ENCODE measurements at regions not wholly inside any gene's neighbourhood (a gene's known extent, or its start where the extent isn't known, plus 50 kb on each side); places are given as distances from the start of the nearest gene placed in this dataset.

DNA sequence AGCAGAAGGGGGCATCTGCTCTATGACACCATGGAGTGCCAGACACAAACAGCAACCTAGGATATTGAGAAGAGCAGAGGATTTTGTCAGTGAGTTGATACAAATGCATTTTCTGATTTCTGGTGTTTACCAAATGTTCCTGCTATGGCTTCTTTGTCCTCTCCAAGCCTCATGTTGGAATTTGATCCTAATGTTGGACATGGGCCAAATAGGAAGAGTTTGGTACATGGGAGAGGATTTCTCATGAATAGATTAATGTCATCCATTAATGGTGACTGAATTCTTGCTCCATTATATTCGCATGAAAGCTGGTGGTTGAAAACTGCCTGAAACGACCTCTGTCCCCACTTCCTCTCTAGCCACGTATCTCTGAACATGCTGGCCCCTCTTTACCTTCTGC, 1002.2 kb upstream of the FLRT2 start:
- no peaks in the 10 kb centered on the region for H3K4me1 ChIP-seq (replicated peaks)
- no peak overlapping the region for H3K4me3 ChIP-seq
- no peak for DNase-seq (ENCODE audit: low read depth in 1 of 2, low spot score in 2 of 2)
- no peak overlapping the region for H3K27ac ChIP-seq
- no peaks in the 10 kb centered on the region for H3K36me3 ChIP-seq
- H3K9me3 ChIP-seq (replicated peaks), result no peaks in the 10 kb centered on the region
- H3K27me3 ChIP-seq (replicated peaks), result no peaks in the 10 kb centered on the region

DNA sequence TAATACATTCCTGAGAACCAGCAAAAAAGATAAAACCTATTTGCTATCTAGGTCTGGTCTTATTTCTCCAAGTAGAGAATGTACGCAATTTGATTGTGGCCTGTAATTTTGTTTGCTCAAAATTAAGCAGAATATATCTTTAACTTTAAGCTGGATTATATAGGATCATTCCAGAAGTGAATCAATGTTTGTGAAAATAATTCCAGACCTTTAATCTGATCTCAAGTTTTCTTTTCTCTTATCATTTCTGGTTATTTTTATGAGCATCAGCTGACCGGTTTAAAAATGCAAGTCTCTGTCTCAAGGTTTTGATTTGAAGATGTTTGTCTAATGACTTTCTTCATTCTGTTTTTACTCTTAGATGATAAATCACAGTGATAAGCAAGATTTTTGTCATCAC, 997.9 kb upstream of the FLRT2 start:
- no peaks in the 10 kb centered on the region for H3K4me1 ChIP-seq (replicated peaks)
- no peak overlapping the region for H3K4me3 ChIP-seq
- DNase-seq (ENCODE audit: low read depth in 1 of 2, low spot score in 2 of 2), result no peak
- no peaks in the 10 kb centered on the region for H3K9me3 ChIP-seq (replicated peaks)
- no peaks in the 10 kb centered on the region for H3K36me3 ChIP-seq
- H3K27me3 ChIP-seq (replicated peaks), result no peaks in the 10 kb centered on the region
- H3K27ac ChIP-seq, result no peak overlapping the region

DNA sequence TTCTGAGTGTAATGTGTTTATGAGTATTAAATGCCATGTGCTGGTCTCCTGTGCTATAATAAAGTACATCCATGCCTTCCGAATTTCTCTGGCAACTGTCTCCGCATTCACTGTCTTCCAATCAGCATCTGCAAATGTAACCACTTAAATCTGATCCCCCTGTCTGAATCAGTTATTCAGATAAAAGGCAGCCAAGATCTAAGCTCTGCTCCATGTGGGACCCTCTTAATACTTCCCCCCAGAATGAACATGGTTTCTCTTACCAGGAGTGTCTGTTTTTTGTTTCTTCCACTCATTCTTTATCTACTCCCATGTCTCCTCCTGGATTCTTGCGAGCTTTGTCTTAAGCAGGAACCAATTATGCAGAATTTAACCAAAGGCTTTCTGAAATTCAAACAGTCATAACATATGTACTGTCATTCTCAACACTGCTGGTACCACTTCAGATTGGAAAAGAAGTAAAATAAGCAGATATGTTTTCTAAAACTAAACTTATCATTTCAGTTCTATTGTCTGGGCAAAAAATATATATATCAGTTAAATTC, 996.7 kb upstream of the FLRT2 start:
- no peaks in the 10 kb centered on the region for H3K27me3 ChIP-seq (replicated peaks)
- no peaks in the 10 kb centered on the region for H3K4me1 ChIP-seq (replicated peaks)
- DNase-seq (ENCODE audit: low read depth in 1 of 2, low spot score in 2 of 2), result no peak
- no peak overlapping the region for H3K4me3 ChIP-seq
- no peak overlapping the region for H3K27ac ChIP-seq
- H3K36me3 ChIP-seq, result no peaks in the 10 kb centered on the region
- H3K9me3 ChIP-seq (replicated peaks), result no peaks in the 10 kb centered on the region

DNA sequence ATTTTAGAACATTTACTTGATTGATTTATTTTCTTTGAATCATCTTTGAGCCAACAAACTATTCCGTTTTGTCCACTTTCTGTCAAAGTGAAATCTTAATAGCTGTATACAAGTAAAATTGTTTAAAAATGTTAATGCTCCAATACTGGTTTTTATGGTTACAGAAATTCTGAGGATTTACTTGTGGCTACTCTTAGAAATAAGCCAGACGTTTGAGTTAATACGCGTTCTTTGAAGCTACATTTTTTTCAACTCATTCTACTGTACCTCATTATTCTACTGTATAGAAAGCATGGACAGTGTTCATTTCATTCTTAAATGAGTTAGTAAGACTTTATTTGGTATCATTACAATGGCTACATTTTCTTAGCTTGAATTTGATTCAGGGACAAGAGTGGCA, 996.2 kb upstream of the FLRT2 start:
- H3K27me3 ChIP-seq (replicated peaks), result no peaks in the 10 kb centered on the region
- no peak overlapping the region for H3K27ac ChIP-seq
- H3K4me1 ChIP-seq (replicated peaks), result no peaks in the 10 kb centered on the region
- H3K4me3 ChIP-seq, result no peak overlapping the region
- DNase-seq (ENCODE audit: low read depth in 1 of 2, low spot score in 2 of 2), result no peak
- H3K36me3 ChIP-seq, result no peaks in the 10 kb centered on the region
- no peaks in the 10 kb centered on the region for H3K9me3 ChIP-seq (replicated peaks)

DNA sequence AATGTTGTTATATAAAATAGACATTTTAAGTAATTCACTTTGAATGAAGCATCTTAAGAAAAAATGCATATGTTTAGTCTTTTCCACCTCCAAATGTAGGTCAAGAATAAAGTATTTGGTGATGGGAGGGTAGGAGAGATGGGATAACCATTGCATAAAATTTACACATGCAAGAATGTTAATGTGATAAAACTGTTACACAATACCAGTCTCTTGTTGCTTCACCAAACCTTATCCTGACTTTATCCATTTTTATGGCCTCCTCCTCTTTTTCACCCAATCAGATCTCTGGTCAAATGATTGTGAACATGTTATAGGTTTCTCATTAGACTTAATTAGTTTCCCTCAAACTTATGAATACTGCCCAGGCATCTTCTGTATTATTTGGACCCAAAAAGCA, 994.5 kb upstream of the FLRT2 start:
- no peak overlapping the region for H3K27ac ChIP-seq
- no peak for DNase-seq (ENCODE audit: low read depth in 1 of 2, low spot score in 2 of 2)
- no peaks in the 10 kb centered on the region for H3K4me1 ChIP-seq (replicated peaks)
- H3K9me3 ChIP-seq (replicated peaks), result no peaks in the 10 kb centered on the region
- H3K4me3 ChIP-seq, result no peak overlapping the region
- no peaks in the 10 kb centered on the region for H3K27me3 ChIP-seq (replicated peaks)
- no peaks in the 10 kb centered on the region for H3K36me3 ChIP-seq

DNA sequence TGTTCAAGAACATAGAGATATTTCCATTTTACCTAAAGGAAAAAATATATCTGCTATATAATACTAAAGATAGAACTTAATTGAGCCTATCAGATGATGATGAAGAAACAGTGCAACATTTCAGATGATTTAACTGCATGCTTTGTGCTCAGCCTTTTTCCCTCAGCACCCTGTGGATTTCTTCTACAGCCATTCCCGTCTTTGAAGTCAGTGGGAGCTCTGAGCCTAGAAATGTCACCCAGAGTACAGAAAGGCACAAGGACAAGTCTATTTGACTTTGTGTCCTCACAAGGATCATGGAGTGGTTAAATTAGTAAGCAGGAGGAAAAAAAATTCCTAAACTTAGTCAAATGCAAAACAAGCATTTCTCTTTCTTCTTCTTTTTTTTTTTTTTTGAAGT, 994.0 kb upstream of the FLRT2 start:
- Histone ChIP-seq H3K4me1 (replicated peaks) (no peaks in the 10 kb centered on the region), H3K27ac (no peak overlapping the region), H3K36me3 (no peaks in the 10 kb centered on the region), H3K9me3 (replicated peaks) (no peaks in the 10 kb centered on the region), H3K4me3 (no peak overlapping the region), H3K27me3 (replicated peaks) (no peaks in the 10 kb centered on the region)
- DNase-seq (ENCODE audit: low read depth in 1 of 2, low spot score in 2 of 2), result no peak

DNA sequence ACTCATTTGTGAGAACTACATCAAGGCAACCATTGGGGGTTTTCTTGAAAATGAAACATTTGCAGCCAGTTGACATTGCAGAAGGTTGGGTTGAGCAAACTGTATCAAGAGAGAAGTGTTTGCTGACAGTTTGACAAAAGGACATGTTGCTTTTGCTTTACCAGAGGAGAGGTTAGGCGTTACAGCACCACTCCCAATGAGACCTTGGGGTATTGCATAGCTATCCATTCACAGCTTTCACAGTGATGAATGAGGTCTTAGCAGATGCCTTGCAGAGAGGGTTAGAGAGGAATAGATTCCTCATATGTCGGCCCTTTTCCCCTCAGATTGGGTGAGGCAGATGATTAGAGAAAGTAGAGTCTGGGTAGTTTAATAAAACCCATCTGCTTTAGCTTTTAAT, 988.9 kb upstream of the FLRT2 start:
- no peaks in the 10 kb centered on the region for H3K27me3 ChIP-seq (replicated peaks)
- H3K27ac ChIP-seq, result no peak overlapping the region
- H3K4me3 ChIP-seq, result no peak overlapping the region
- no peaks in the 10 kb centered on the region for H3K36me3 ChIP-seq
- H3K9me3 ChIP-seq (replicated peaks), result no peaks in the 10 kb centered on the region
- DNase-seq (ENCODE audit: low read depth in 1 of 2, low spot score in 2 of 2), result no peak
- no peaks in the 10 kb centered on the region for H3K4me1 ChIP-seq (replicated peaks)

DNA sequence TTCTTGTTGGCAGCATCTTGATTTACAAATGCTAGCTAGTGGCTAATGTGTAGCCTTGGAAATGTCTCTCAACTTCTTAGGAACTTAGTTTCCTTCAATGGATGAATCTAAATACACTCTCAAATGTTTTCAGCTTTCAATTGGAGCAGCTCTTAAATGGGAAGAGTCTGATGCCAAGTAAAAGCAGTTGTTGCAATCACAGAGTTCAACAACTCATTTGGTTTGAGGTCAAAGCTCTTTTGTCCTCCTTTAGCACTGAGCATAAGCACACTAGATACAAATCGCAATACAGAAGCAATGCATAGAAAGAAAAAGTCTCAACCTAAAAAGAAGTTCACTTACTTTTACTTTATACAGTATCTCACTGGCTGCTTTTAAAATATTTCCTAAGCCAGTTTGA, 986.1 kb upstream of the FLRT2 start:
- Histone ChIP-seq H3K36me3 (no peaks in the 10 kb centered on the region), H3K27me3 (replicated peaks) (no peaks in the 10 kb centered on the region), H3K9me3 (replicated peaks) (no peaks in the 10 kb centered on the region), H3K4me1 (replicated peaks) (no peaks in the 10 kb centered on the region), H3K27ac (no peak overlapping the region), H3K4me3 (no peak overlapping the region)
- no peak for DNase-seq (ENCODE audit: low read depth in 1 of 2, low spot score in 2 of 2)

DNA sequence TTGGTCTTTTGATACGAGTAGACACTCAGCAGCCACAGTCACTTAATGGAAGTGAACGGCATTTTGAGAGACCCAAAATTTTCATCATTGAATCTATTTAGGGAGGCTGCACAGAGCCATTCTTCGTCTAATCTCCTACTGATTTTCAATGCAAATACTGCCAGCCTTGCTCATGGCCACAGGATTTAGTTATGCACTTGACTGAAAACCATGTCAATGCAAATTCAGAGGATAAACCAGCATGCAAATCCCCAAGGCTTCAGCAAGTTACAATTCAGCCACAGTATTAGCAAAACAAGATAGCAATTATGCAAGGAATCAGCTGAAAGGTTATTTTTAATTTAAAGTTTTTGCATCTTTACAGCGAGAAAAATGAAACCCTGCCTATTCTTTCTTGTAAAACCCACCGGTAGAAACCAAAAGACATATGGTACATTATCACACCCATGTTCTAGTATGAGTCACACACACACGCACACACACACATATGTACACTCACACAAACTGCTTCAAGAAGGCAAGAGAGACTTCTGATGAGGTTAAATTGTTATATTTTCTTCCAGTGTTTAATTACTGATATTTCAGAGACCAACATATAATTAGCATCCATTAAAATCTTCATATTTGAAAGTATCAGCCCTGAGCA, 985.3 kb upstream of the FLRT2 start:
- Histone ChIP-seq H3K9me3 (replicated peaks) (no peaks in the 10 kb centered on the region), H3K36me3 (no peaks in the 10 kb centered on the region), H3K27ac (no peak overlapping the region), H3K27me3 (replicated peaks) (no peaks in the 10 kb centered on the region), H3K4me3 (no peak overlapping the region), H3K4me1 (replicated peaks) (no peaks in the 10 kb centered on the region)
- DNase-seq (ENCODE audit: low read depth in 1 of 2, low spot score in 2 of 2), result no peak

DNA sequence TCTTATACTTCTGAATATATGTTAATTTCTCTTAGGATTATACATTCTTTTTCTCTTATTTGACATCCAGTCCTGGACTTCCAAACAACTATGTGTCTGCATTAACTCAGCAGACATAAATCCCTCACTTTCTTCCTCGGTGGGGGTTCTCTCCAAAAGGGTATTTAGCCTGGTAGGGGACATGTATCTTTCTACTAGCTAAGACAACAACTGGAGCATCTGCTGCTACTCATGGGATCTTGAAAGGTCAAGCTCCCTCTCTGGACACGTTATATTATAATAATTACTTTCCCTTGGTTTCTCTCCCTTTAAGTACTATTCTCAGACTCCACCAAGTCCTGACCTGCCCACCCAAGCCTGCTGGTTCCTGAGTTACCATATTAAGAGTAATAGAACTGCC, 983.7 kb upstream of the FLRT2 start:
- H3K4me3 ChIP-seq, result no peak overlapping the region
- no peak for DNase-seq (ENCODE audit: low read depth in 1 of 2, low spot score in 2 of 2)
- H3K9me3 ChIP-seq (replicated peaks), result no peaks in the 10 kb centered on the region
- H3K4me1 ChIP-seq (replicated peaks), result no peaks in the 10 kb centered on the region
- no peak overlapping the region for H3K27ac ChIP-seq
- no peaks in the 10 kb centered on the region for H3K27me3 ChIP-seq (replicated peaks)
- H3K36me3 ChIP-seq, result no peaks in the 10 kb centered on the region

DNA sequence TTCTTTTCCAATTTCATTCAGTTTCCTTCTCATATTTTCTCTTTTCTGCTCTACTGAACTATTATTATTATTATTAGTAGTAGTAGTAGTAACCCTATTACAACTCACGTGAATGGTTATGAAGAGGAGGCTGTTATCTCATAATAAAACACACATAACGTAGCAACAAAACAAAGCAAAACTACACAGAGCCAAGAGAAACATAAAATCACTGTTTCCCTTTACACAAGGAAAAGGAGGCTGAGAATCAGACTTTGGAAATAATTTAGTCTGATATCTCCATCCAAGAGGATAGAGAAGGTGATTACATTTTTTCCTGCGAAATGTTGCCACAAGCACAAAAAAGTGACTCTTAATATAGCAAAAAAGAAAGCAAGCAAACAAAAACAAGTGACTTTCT, 975.8 kb upstream of the FLRT2 start:
- H3K27me3 ChIP-seq (replicated peaks), result no peaks in the 10 kb centered on the region
- DNase-seq (ENCODE audit: low read depth in 1 of 2, low spot score in 2 of 2), result no peak
- no peak overlapping the region for H3K4me3 ChIP-seq
- no peaks in the 10 kb centered on the region for H3K9me3 ChIP-seq (replicated peaks)
- no peaks in the 10 kb centered on the region for H3K4me1 ChIP-seq (replicated peaks)
- no peak overlapping the region for H3K27ac ChIP-seq
- no peaks in the 10 kb centered on the region for H3K36me3 ChIP-seq

DNA sequence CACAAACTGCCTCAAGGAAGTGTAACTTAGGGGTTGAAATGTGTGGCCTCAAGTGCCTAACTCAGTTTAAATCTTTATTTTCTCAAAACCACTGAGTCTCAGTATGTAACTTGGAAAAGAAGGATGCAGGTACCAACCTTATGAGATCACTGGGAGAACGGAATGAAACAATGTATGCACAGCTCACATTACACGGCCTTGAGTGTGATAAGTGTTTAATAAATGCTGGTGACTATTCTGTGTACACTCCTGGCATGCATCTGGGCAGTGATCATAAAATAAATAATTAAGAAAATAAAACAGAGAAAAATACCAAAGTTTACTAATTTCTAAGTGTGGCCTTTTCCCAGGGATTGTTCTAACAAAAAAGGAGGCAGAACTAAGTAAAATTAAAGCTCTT, 974.5 kb upstream of the FLRT2 start:
- H3K4me1 ChIP-seq (replicated peaks), result no peaks in the 10 kb centered on the region

DNA sequence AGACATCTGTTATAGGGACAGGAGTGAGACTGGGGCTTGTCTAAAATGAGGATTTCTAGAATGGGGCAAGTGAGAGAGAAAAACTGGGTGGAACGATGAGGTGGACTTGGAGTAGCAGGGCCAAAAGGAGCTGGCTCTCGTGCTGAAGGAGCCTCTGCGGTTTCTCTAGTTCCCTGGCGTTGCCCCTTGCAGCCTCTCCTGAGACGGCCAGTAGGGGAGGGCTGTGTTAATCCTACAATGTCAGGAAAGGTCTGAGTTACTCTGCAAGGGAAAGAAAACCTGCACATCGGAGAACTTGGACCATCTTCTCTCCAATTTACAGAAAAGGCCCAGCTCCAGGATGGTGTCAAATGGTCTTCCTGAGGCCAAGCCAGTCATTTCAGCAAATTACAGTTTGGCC, 963.8 kb upstream of the FLRT2 start:
- DNase-seq (ENCODE audit: low read depth in 1 of 2, low spot score in 2 of 2), result no peak

More for the DNA sequence above, 974.5 kb upstream of the FLRT2 start:
- no peak for DNase-seq (ENCODE audit: low read depth in 1 of 2, low spot score in 2 of 2)
- H3K4me3 ChIP-seq, result no peak overlapping the region
- H3K36me3 ChIP-seq, result no peaks in the 10 kb centered on the region
- H3K27me3 ChIP-seq (replicated peaks), result no peaks in the 10 kb centered on the region
- no peak overlapping the region for H3K27ac ChIP-seq
- H3K9me3 ChIP-seq (replicated peaks), result no peaks in the 10 kb centered on the region

DNA sequence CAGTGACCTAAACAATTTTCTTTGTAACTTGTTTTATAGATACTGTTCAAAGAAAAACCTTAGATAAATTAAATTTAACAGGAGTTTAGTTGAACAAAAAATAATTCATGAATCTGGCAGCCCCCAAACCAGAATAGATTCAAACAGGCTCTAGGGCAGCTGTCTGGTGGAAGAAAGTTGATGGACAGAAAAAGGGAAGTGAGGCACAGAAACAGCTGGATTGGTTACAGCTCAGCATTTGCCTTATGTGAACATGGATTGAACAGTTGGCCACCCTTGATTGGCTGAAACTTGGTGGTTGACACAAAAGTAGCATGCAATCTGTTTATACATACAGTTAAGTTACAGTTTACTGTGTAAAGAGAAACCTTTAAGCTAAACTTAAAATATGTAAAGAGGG, 954.3 kb upstream of the FLRT2 start:
- no peaks in the 10 kb centered on the region for H3K4me1 ChIP-seq (replicated peaks)
- no peaks in the 10 kb centered on the region for H3K36me3 ChIP-seq
- no peak overlapping the region for H3K27ac ChIP-seq
- H3K9me3 ChIP-seq (replicated peaks), result no peaks in the 10 kb centered on the region
- H3K27me3 ChIP-seq (replicated peaks), result no peaks in the 10 kb centered on the region
- DNase-seq (ENCODE audit: low read depth in 1 of 2, low spot score in 2 of 2), result no peak
- H3K4me3 ChIP-seq, result no peak overlapping the region

More for the DNA sequence above, 963.8 kb upstream of the FLRT2 start:
- Histone ChIP-seq H3K36me3 (no peaks in the 10 kb centered on the region), H3K9me3 (replicated peaks) (no peaks in the 10 kb centered on the region; the same call in 1 of the 2 replicates), H3K27ac (no peak overlapping the region), H3K27me3 (replicated peaks) (no peaks in the 10 kb centered on the region), H3K4me3 (no peak overlapping the region), H3K4me1 (replicated peaks) (no peaks in the 10 kb centered on the region)

DNA sequence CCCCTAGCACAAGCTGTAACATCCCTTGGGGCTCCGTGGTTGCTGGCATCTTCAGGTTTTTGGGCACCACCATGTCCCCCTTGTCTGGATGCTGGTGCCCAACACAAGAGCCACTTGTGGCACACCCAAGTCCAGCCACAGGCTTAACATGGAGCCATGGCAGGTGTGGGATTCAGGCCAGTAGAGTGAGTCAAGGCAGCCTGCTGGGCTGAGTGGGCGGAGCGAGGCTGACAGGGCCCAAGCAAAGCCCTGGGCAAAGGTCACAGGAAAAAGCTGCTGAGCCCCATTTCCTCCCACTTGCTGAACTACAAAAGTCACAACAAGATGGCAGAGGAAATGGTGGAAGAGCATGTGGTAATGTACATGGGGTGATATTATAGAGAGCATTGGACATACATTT, 950.7 kb upstream of the FLRT2 start:
- DNase-seq (ENCODE audit: low read depth in 1 of 2, low spot score in 2 of 2), result no peak
- Histone ChIP-seq H3K27me3 (replicated peaks) (no peaks in the 10 kb centered on the region), H3K9me3 (replicated peaks) (no peaks in the 10 kb centered on the region), H3K4me3 (no peak overlapping the region), H3K27ac (no peak overlapping the region), H3K4me1 (replicated peaks) (no peaks in the 10 kb centered on the region), H3K36me3 (no peaks in the 10 kb centered on the region)
